ENCODE measurements at regions not wholly inside any gene's neighbourhood (a gene's known extent, or its start where the extent isn't known, plus 50 kb on each side); places are given as distances from the start of the nearest gene placed in this dataset.

DNA sequence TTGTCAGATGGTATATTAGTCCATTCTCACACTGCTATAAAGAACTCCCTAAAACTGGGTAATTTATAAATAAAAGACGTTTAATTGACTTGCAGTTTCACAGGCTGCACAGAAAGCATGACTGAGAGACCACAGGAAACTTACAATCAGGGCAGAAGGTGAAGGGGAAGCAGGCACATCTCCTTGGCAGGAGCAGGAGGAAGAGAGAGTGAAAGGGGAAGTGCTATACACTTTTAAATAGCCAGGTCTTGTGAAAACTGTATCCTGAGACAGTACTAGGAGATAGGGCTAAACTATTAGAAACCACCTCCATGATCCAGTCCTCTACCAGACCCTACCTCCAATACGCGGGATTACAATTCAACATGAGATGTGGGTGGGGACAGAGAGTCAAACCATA is 193.9 kb upstream of the KCNG1 start:
- DNase-seq = no peak

DNA sequence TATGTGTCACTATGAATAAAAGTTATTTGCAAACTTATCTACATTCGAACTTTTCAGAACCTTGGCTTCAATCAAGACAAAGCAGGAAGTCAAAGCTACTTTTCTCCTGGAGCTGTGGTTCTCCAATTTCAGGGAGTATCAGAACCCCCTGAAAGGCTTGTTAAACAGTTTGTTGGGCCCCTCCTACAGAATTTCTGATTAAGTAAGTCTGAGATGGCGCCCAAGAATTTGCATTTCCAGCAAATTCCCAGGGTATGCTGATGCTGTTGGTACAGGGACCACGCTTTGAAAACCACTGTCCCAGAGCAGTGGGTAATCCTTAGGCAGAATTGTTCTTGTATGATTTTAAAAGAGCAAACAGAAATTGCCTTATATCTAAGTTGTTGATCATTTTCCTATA is 189.9 kb upstream of the KCNG1 start:
- DNase-seq = no peak

DNA sequence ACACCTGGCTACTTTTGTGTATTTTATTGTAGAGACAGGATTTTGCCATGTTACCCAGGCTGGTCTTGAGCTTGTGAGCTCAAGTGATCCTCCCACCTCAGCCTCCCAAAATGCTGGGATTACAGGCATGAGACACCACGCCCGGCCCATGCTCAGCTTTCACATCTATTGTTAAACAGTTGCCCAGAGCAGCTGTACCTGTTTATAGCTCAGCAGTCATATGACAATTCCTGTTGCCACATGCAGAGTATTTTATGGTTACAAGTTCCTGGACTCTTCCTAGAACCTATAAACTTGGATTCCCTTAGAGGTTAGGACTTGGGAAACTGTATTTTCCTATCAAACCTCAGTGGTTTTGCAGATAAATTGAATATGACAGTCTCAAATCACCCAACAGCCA is 188.3 kb upstream of the KCNG1 start:
- no peak for DNase-seq

DNA sequence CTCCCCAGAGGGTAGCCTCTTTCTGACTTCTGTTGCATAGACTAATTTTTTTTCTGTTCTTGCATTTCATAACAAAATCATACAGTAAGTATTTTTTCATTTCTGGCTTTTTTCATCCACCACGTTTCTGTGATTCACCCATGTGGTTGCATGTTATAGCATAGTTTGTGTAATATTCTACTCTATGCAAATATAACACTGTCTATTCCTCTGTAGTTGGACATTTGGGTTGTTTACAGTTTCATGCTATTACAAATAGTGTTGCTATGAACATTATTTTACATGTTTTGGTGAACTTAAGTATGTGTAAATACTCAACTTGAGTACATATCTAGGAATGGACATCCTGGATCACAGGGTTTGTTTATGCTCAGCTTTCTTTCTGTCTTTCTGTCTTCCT is 187.2 kb upstream of the KCNG1 start:
- DNase-seq = no peak

DNA sequence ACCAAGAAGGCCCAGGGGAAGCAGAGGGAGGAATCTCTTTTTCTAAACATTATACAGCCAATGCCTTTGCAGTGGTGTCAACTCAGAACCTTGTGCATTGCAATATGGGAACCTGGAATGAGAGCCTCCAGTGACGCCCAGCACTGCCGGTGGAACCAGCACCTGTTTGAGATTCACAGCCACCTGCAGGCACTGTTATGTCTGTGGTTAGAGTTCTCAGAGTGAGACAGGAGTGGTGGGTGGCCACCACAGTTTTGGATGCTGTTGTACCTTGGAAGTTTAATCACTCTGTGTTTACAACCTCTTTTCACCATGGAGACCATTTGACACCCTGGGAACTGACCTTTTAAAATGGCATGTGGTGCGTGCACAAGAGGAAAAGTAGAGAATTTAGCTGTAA is 185.3 kb upstream of the KCNG1 start:
- no peak for DNase-seq

DNA sequence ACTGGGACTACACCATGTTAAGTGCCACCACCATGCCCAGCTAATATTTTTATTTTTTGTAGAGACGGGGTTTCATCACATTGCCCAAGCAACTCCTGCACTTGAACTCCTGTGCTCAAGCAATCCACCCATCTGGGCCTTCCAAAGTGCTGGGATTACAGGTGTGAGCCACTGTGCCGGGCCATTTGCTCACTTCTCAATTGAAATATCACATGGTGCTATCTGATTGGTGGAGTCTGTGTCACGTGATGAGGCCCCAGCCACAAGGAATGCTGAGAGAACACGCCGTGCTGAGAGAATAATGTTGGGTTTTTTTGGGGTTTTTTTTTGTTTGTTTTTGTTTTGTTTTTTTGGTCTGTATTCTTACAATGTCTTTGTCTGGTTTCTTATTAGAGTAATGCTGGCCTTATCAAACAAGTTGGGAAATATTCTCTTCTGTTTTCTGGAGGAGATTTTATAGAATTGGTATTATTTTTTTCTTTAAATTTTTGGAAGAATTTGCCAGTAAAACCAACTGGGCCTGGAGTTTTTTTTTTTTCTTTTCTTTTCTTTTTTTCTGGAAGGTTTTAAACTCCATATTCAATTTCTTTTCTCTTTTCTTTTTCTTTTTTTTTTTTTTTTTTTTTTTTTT is 183.2 kb upstream of the KCNG1 start:
- DNase-seq = no peak

DNA sequence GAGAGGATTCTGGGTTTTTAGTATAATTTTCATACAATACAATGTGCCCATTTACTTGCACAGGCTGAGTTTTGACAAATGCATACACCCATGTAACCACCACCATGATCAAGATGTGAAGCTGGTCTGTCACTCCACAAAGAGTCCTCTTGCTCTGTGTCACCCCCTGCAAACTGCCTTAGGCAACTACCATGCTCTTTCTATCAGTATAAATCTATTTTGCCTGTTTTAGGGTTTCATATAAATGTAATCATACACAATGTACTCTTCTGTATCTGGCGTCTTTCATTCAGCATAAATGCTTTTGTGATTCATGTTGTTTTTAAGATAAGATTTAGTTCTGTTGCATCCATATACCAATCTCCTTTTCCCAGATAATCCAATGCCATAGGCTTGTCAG is 181.9 kb upstream of the KCNG1 start:
- no peak for DNase-seq

DNA sequence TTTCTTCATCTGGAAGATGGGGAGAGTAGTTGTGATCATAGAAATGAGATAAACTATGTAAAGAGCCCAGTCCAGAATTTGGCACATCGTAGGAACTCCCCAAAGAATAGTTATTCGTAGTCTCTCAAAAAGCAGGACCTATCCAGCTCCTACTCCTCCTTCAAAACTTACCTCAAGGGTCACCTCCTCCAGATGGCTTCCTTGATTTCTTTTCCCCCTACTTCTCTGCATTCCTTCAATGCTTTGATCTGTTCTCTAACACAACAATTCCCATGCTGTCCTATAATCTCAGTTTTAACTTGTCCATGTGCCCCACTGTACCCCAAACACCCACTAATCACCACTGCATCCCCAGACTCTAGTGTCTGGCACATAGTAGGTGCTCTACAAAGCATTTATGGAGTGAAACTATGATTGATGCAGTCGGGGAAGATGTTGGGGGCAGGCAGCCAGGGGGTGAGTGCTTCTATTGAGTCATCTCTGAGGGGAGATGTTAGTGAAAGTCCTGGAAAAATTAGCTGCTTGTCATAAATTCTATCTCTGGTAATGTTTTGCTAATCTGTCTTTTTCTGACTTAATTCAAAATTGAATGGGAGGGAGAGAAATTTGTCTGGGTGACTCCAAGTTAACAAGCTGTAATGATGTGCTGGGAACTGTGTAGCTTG is 181.3 kb upstream of the KCNG1 start:
- no peak for DNase-seq

DNA sequence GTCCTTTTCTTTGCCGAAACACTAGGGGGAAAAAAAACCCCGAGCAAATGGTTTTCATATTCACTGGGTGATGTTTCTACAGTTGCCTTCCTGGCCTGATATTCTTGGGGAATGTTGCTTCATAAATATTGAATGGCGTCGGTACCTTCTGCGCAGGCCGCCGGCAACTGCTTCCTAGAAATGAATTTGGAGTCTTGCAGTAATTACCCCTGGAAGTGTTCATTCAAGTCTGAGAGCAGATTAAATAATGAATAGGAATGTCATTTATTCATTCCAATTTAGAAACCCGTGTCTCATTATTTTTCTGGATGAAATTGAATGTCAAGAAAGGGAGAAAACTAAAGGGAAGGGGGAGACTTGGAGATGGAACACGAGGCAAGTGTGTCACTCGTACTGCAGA is 179.4 kb upstream of the KCNG1 start:
- DNase-seq = no peak

DNA sequence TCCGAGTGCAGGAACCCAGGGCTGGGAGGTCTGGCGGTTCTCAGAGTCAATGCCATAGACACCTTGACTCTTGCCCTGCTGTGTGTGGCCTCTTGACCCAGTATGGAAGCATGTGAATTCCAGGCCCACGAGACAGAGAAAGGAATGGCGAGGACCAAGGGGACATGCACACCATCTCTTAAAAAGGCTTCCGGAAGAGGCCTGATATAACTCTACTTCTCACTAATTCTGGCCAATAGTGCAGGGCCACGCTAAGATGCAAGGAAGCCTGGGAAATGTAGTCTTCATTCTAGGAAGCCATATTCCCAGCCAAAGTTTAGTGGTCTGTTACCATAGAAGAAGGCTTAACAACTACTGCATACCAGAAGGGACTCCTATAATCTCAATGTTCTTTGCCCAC is 177.0 kb upstream of the KCNG1 start:
- no peak for DNase-seq

DNA sequence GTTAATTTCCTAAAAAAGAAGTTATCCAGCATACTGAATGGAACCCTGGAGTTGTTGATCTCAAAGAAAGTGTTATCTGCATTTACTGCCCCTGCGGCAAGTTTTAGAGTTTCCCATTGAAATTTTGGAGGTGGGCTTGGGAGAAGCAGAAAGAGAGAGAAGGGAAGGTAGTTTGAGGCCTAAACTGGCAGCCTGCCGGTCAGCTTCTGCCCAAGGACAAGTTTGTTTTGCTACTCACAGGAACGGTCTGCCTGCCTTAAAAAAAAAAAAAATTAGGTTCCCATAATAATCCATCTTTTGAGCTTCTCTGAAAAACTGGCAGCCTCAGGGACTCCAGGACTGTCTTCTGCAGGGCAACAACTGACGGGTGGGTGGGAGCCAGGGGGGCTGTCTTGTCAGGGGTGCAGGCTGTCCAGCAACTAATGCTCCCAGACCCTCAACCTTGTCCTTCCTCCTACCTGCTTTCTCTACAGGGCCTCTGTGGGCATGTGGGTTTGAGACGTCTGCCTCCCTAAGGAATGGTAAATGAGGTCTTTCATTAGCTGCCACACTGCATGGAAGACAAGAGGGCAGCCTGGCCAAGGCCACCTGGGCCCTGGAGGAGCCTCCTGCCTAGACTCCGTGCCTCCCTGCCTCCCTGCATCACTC is 176.1 kb upstream of the KCNG1 start:
- no peak for DNase-seq

DNA sequence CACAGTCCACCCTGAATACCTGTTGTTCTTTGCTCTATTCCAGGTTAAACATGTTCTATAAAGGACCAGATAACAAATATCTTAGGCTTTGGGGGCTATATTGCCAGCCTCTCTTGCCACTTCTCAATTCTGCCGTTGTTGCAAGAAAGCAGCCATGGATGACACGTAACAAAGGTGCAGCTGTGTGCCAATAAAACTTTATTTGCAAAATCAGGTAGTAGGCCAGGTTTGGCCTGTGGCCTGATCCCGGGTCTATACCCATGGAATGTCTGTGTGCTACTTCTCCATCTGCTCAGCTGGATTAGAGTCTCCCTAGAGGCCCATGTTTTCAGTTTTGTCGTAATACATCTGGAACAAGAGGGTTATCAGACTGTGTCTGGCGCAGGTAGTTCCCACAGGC is 175.3 kb upstream of the KCNG1 start:
- no peak for DNase-seq

DNA sequence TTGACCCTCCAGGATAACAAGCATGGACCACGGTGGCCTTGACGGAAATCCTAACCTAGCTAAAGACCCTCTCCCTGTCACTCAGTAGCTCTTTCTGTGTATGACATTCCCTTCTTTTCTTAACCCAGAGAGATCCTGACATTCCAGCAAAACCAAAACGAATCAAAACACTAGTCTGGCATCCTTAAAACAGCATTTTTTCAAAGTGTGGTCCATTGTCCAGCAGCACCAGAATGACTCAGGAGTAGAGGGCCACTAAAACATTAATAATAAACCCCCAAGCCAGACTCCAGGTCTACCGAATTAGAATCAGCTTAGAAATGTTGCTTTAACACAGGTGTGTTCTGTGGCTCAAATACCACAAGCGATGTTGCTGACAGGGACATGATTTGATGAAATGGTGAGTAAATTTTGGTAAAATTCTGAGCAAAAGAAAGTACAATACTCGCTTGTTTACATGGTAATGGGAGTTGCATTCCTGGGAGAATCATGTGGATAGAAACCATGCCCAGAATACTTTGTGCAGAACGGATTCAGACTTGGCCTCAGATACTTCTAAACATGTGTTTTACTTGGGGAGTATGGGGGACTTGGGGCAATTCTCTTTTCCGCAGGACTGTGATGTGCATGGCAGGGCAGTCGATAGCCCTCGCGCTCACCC is 174.2 kb upstream of the KCNG1 start:
- no peak for DNase-seq

DNA sequence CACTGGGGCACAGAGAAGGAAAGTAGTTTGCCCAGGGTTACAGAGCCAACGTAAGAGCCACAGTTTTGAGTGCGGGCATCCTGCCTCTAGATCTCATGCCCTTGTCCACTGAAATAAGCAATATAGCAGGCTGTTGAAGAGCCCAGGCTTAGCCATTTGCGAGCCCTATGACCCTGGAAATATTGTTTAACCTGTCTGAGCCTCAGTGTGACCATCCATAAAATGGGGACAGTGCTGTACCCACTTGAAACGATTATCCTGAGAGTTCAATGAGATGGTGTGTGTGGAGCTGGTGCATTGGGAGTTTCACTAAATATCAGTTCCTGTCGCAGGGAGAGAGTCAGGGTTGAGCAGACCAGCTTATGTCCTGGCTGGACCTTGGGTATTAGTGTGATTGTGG is 173.1 kb upstream of the KCNG1 start:
- no peak for DNase-seq

DNA sequence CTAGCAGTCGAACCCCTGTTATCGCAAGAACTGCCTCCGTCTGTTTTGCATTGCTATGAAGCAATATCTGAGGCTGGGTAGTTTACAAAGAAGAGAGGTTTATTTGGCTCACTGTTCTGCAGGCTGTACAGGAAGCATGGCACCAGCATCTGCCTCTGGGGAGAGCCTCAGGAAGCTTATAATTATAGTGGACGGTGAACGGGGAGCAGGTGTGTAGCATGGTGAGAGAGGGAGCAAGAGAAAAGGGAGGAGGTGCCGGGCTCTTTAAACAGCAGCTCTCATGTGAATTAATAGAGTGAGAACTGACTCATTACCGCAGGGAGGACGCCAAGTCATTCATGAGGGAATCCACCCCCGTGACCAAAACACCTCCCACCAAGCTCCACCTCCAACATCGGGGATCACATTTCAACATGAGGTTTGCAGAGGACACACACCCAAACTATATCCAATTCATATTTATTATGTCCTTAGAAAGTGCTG is 172.6 kb upstream of the KCNG1 start:
- DNase-seq = no peak

DNA sequence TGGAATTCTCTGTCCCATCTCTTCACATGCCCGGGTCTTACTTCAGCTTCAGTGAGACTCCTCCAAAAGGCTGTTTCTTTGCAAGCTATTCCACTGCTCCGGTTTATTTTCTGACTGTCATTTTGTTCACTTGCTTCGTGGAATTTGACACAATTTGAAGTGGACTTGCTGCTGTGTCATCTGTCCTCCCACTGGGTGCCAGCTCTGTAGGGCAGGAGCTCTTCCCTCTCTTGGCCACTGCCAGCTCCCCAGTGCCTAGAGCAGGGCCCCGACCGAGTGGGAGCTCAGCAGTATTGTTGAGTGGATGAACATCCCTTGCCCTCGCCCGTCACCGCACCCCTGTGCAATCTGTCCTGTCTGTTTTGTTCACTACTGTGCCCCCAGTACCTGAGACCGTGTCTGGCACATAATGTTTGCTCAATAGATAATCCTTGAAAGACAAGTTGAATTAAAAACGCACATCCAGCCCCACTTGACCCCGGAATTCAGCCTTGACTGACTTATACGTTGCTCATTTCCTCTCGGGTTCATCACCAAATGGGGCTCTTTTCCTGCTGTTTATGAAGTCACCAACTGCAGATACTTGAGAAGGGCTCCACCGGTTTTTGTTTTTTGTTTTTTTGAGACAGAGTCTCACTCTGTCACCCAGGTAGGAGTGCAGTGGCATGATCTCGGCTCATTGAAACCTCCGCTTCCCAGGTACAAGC is 170.3 kb upstream of the KCNG1 start:
- DNase-seq = no peak

DNA sequence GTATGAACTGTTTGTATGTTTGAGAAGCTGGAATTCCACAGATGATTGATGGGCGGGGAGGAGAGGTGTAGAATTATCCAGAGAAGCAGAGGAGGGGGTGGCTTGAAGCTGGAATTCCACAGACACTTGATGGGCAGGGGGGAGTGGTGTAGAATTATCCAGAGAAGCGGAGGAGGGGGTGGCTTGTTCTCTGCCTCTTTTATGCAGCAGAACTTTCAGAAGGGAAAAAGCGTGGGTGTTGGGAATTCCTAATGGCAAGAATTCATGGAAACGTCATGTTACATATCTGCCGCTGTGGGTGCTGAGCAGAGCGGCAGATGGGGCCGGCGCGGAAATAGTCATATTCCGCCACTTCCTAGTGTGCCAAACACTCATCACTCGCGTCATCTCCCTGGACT is 167.9 kb upstream of the KCNG1 start:
- DNase-seq = no peak

DNA sequence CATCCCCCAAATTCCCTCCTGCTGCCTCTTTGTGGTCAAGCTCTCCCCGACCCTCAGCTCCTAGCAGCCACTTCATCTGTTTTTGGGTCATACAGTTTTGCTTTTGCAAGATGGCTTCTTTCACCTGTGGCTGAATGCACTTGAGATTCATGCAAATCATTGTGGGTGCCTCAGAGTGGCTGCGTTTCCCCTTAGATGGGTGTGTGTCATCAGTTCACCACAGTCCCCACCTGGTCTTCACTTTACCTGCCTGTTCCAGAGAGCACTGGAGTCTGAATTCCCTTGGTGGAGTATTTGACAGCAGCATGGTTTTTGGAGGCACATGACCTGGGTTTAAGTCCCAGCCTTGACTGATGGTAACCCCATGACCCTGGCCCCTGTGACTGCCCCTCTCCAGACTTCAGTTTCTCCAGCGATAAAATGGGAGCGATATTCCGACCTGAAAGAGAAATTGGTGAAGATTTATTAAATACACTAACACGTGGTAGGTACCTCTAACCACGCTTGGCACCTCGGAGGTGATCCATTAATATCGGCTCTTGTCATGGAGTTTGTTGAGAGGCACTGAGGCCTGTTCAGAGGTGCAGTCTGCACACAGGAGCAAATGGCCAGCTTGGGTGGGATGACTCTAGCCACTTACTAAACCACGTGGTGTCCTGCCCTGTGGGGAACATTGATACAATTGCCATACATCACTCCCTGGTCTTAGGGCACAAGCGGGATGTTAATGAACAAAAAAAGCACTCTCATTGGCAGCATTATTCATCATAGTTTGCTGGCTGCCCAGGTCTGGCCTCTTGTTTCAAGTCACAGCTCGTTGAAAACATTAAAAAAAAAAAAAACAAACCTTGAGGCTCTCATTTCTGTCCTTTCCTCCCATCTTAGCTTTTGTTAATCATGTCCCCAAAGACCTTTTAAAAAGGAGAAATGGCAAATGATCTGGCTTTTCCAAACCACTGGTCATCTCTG is 167.2 kb upstream of the KCNG1 start:
- DNase-seq = no peak

DNA sequence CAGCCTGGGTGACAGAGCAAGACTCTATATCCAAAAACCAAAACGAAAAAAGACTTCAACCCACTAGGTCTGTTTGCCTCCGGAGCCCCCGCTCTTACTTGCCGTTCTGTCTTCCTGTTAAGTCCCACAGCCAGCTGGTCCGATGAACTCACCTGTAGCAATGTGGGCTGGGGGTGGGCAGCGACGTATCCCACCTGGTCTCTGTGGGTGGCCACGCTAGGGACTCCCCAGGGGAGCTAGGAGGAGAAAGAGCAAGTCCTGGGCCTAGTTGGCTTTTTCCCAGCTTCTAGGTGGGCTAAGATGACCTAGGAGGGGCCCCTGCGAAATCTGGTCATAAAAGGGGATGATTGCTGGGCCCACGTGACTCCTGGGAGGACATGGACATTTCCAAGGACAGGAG is 166.0 kb upstream of the KCNG1 start:
- no peak for DNase-seq

DNA sequence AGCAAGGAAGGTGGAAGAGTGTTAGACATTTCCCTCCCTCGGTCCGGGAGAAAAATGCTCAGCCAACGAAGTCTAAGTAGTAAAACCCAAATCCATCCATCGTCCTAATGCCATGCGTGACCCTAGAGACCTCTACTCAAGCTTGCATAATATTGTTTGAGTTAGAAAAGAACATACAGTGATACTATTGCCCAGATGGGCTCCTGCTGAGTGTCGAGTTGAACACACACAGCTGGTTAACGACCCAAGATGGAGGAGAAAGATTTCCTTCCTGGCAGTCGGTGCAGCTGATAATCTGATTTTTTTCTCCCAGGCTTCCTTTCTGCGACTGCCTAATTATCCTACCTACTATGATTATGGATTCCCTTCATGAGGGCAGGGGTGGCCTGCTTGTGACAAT is 164.4 kb upstream of the KCNG1 start:
- DNase-seq = no peak

DNA sequence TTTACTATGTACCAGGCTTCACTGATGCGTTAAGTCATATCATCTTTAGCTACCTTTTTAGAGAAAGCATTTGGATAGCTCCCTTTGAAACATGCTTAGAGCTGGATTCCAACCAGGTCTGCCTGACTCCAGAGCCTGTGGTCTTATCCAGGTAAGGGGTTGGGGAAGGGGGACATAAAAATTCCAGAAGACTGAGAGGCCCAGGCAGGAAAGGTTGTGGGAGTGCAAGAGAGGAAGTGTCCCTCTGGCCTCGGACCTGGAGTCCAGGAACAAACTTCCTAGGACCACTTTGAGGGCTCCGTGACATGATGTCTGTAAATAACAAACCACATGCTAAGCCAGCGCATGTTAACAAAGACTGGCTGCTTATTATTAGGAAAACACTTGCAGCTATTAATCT is 163.0 kb upstream of the KCNG1 start:
- DNase-seq = no peak

DNA sequence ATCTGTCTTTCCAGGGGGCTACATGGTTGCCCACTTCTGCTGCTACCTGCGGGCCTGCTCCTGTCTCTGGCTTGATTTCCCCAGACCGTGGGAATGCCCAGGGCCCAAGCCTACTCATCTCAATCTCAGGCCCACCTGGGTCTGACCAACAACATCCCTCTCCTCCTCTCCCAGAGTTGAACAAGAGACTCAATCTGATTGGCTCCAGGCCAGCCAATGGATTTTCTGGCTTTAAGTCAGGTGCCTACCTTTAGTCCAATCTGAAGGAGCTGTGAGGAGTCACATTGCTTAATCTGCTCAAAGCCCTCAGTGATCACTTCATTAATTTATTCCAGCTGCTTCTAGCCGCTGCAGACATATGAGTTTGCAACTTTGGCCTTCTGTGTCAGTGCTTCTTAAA is 162.4 kb upstream of the KCNG1 start:
- no peak for DNase-seq
